HepG2 (cell line): ENCODE measurements at regions not wholly inside any gene's neighbourhood (a gene's known extent, or its start where the extent isn't known, plus 50 kb on each side); places are given as distances from the start of the nearest gene placed in this dataset.

Source experiments
- ATAC-seq: fragments of 200-7000 bp; cut with Tn5 transposase; 3 replicates; pipeline ENCODE4 v1.9.1; 2020; ENCODE audit warnings: mild to moderate bottlenecking, moderate library complexity
- BruUV-seq: library from RNA; stranded (reverse); fragments of 400-500 nt; replicated peaks from 2 replicates; lab custom pipeline; 2021; lab: Mats Ljungman, UMichigan
- CTCF ChIA-PET: fragments of 300-600 bp; formaldehyde crosslinking; extraction: SDS; loops from one replicate; lab custom pipeline; 2021; ENCODE audit warnings: low total read pairs, inconsistent platforms, low intra/inter-chr PET ratio; lab: Yijun Ruan, JAX
- POLR2A ChIA-PET: fragments of 350-600 bp; sonication (Branson Sonifier 250); formaldehyde crosslinking; loops from one replicate; lab custom pipeline; 2020; ENCODE audit warnings: antibody characterized with exemption, inconsistent platforms; lab: Yijun Ruan, JAX
- DNase-seq: peaks from one replicate; pipeline ENCODE4 v3.0.0-alpha.2; 2015; ENCODE audit warnings: low spot score
- FAIRE-seq: peaks from 3 replicates; lab custom pipeline; 2011; peaks lifted over from hg19 to GRCh38; lab: Jason Lieb, UNC
- H2AFZ ChIP-seq: one replicate; pipeline ENCODE4 v1.6.1; 2011; ENCODE audit warnings: low read length, inconsistent platforms
- H3K27ac ChIP-seq: fragments of 300-600 bp; 3 replicates; pipeline ENCODE4 v1.8.0; 2011; ENCODE audit warnings: mixed run types, mild to moderate bottlenecking, mixed read lengths, low read length, inconsistent platforms; ENCODE audit not compliant: insufficient read depth; ENCODE audit errors: extremely low read length
- H3K27me3 ChIP-seq, 2 experiments: fragments of 200-600 bp in 1 of 2; 2 replicates in 1 of 2; 3 replicates in 1 of 2; pipeline versions ENCODE4 v1.6.0 to v1.8.0; 2011; ENCODE audit warnings: low read length in 2 of 2, mild to moderate bottlenecking in 2 of 2, moderate library complexity in 2 of 2, inconsistent platforms in 1 of 2; ENCODE audit not compliant: insufficient read depth in 2 of 2, control insufficient read depth in 1 of 2
- H3K36me3 ChIP-seq, 2 experiments: fragments of 200-600 bp in 1 of 2; replicated peaks in 1 of 2; 2 replicates in 1 of 2; 3 replicates in 1 of 2; pipeline versions ENCODE4 v1.5.1 to v1.8.0; 2011; ENCODE audit warnings: low read length in 2 of 2, inconsistent platforms in 1 of 2; ENCODE audit not compliant: insufficient read depth in 2 of 2, control insufficient read depth in 1 of 2
- H3K4me1 ChIP-seq: 2 replicates; pipeline ENCODE4 v1.5.1; 2012; ENCODE audit warnings: low read length, inconsistent platforms; ENCODE audit not compliant: insufficient read depth
- H3K4me2 ChIP-seq: 2 replicates; pipeline ENCODE4 v1.6.0; 2011; ENCODE audit warnings: low read depth, low read length, inconsistent platforms
- H3K4me3 ChIP-seq, 3 experiments: fragments of 200-600 bp in 1 of 3; sonication (generic), shearing (Covaris generic) in 1 of 3; replicated peaks in 1 of 3; 2 replicates each; pipeline ENCODE4 v1.5.1; 2011 to 2016; ENCODE audit warnings: low read length in 3 of 3, inconsistent platforms in 2 of 3, low read depth in 2 of 3, mild to moderate bottlenecking in 2 of 3, control low read depth in 1 of 3, mixed read lengths in 1 of 3; ENCODE audit not compliant: insufficient read depth in 1 of 3
- H3K79me2 ChIP-seq: one replicate; pipeline ENCODE4 v1.6.1; 2011; ENCODE audit warnings: low read length, inconsistent platforms; ENCODE audit not compliant: insufficient read depth
- H3K9ac ChIP-seq: 2 replicates; pipeline ENCODE4 v1.6.0; 2011; ENCODE audit warnings: mild to moderate bottlenecking, low read depth, low read length, inconsistent platforms; ENCODE audit not compliant: insufficient read depth
- H3K9me3 ChIP-seq: 2 replicates; pipeline ENCODE4 v1.5.1; 2012; ENCODE audit warnings: mild to moderate bottlenecking, low read length
- H4K20me1 ChIP-seq: 2 replicates; pipeline ENCODE4 v1.6.0; 2011; ENCODE audit warnings: inconsistent platforms, mild to moderate bottlenecking, low read length, moderate library complexity; ENCODE audit not compliant: insufficient read depth
- AKAP8 ChIP-seq: sonication (generic); formaldehyde crosslinking; IDR thresholded peaks from 2 replicates; pipeline ENCODE4 v1.5.1; 2020; ENCODE audit warnings: mild to moderate bottlenecking, missing genetic modification reagents
- FOXP1 ChIP-seq, 2 experiments: fragments of 450-650 bp in 1 of 2; IDR thresholded peaks; 2 replicates each; pipeline ENCODE4 v1.6.1; 2017 to 2018; ENCODE audit warnings: antibody characterized with exemption in 1 of 2
- GATA4 ChIP-seq: sonication (generic); IDR thresholded peaks from 2 replicates; pipeline ENCODE4 v1.6.1; 2016; ENCODE audit warnings: antibody characterized with exemption, low read depth, borderline replicate concordance
- IRF9 ChIP-seq: sonication (generic); formaldehyde crosslinking; IDR thresholded peaks from 2 replicates; pipeline ENCODE4 v1.8.0; 2022; ENCODE audit warnings: missing genetic modification reagents, mild to moderate bottlenecking, borderline replicate concordance
- NBN ChIP-seq: fragments of 450-650 bp; conservative IDR thresholded peaks from 2 replicates; pipeline ENCODE4 v1.6.1; 2017
- RFXAP ChIP-seq: sonication (generic); formaldehyde crosslinking; IDR thresholded peaks from 2 replicates; pipeline ENCODE4 v1.4.0; 2020; ENCODE audit warnings: missing genetic modification reagents, borderline replicate concordance
- SRSF1 ChIP-seq: fragments of 200-400 bp; formaldehyde crosslinking; optimal IDR thresholded peaks from 2 replicates; pipeline ENCODE3; 2017; ENCODE audit warnings: mild to moderate bottlenecking, low read depth, low read length, moderate library complexity
- TEAD3 ChIP-seq: optimal IDR thresholded peaks from 2 replicates; pipeline ENCODE3; 2016; ENCODE audit warnings: borderline replicate concordance
- ZFX ChIP-seq: sonication (generic); formaldehyde crosslinking; IDR thresholded peaks from 2 replicates; pipeline ENCODE4 v1.4.0; 2020; ENCODE audit warnings: mild to moderate bottlenecking, low read depth, missing genetic modification reagents, moderate library complexity
- ZMYM4 ChIP-seq: sonication (generic); formaldehyde crosslinking; IDR thresholded peaks from 2 replicates; pipeline ENCODE4 v1.8.1; 2023; ENCODE audit warnings: mild to moderate bottlenecking, missing genetic modification reagents
- ZNF260 ChIP-seq: sonication (generic); formaldehyde crosslinking; IDR thresholded peaks from 2 replicates; pipeline ENCODE4 v1.4.0; 2020; ENCODE audit warnings: missing genetic modification reagents, low read depth, mild to moderate bottlenecking, borderline replicate concordance
- ZNF281 ChIP-seq: sonication (generic); formaldehyde crosslinking; IDR thresholded peaks from 2 replicates; pipeline ENCODE4 v1.4.0; 2020; ENCODE audit warnings: missing genetic modification reagents, borderline replicate concordance
- ZNF639 ChIP-seq: conservative IDR thresholded peaks from 2 replicates; pipeline ENCODE4 v1.6.1; 2018; ENCODE audit warnings: missing genetic modification reagents
- ZNF746 ChIP-seq: sonication (generic); formaldehyde crosslinking; IDR thresholded peaks from 2 replicates; pipeline ENCODE4 v1.8.0; 2022; ENCODE audit warnings: mild to moderate bottlenecking, missing genetic modification reagents
- ZNF788 ChIP-seq: sonication (generic); formaldehyde crosslinking; IDR thresholded peaks from 2 replicates; pipeline ENCODE4 v1.5.0; 2020; ENCODE audit warnings: mild to moderate bottlenecking, missing genetic modification reagents, borderline replicate concordance
- ZNF792 ChIP-seq: IDR thresholded peaks from 2 replicates; pipeline ENCODE4 v1.6.1; 2016
- ZSCAN25 ChIP-seq: sonication (generic); formaldehyde crosslinking; IDR thresholded peaks from 2 replicates; pipeline ENCODE4 v1.8.0; 2022; ENCODE audit warnings: mild to moderate bottlenecking, missing genetic modification reagents
- WGBS: methylation state at CpG from one replicate; pipeline ENCODE4 v1.1.6; 2017; ENCODE audit warnings: low lambda C conversion rate; 5-methylcytosine and 5-hydroxymethylcytosine counted together
- in situ Hi-C: cut with HindIII; loops from 2 replicates; pipeline ENCODE4 v1.10.0; 2017; ENCODE audit warnings: low pct_unique_long_range_greater_than_20kb; ENCODE audit not compliant: extremely low pct_ligation_motif_present
- intact Hi-C: fragments of 100-400 bp; cut with micrococcal nuclease; formaldehyde crosslinking; loops from one replicate; pipeline ENCODE4 v1.10.0; 2022; ENCODE audit not compliant: unreplicated experiment

- Histone ChIP-seq H3K4me3 (peak overlapping the region; percentile 33 to 66 (median 35); a peak in 4 of 6 replicates), H4K20me1 (no peaks in the 10 kb centered on the region), H3K36me3 (no peaks in the 10 kb centered on the region), H2AFZ (no peak overlapping the region), H3K27me3 (no peaks in the 10 kb centered on the region), H3K4me2 (peak overlapping the region; percentile 84), H3K4me1 (peaks cover 61% of the 10 kb centered on the region), H3K9ac (peak overlapping the region; percentile 66), H3K79me2 (no peaks in the 10 kb centered on the region), H3K27ac (peak overlapping the region; percentile 75), H3K9me3 (no peaks in the 10 kb centered on the region)
- intact Hi-C loops (loop anchor here (1.0 to 10.0 kb wide), 4 partner anchors 26 to 212 kb away; no protein-coding TSS in a partner anchor), in situ Hi-C loops (no loop called here)
- DNase-seq: no peak
- 50% methylated on average over 5 of the region's 6 CpGs for WGBS
- ChIA-PET CTCF (no interaction called here), POLR2A (interaction anchor here (0.9 to 3.7 kb wide), 11 partner anchors 9 to 355 kb away, joined by 4 to 20 read pairs (median 6); partner anchors contain the start of gene MYCN)
- ATAC-seq: peak; percentile 38
- no TSS peak for BruUV-seq
- no peak for FAIRE-seq
- TF ChIP-seq IRF9 (CRISPR knock-in tag): 0 out of 2 replicates have a peak, but pooled peaks have one; percentile 73
- TF ChIP-seq RFXAP (CRISPR knock-in tag): 0 out of 2 replicates have a peak, but pooled peaks have one; percentile 36
- TF ChIP-seq SRSF1: no peak
- TF ChIP-seq ZNF746 (CRISPR knock-in tag): peak; percentile 67; the same call in 1 of the 2 replicates
- TF ChIP-seq TEAD3 (CRISPR knock-in tag): peak; percentile 28
- TF ChIP-seq ZNF792 (CRISPR knock-in tag): 0 out of 2 replicates have a peak, but pooled peaks have one; percentile 25
- TF ChIP-seq ZSCAN25 (CRISPR knock-in tag): no peak
- TF ChIP-seq ZNF260 (CRISPR knock-in tag): 0 out of 2 replicates have a peak, but pooled peaks have one; percentile 44
- peak; percentile 64; the same call in 1 of the 2 replicates for TF ChIP-seq AKAP8 (CRISPR knock-in tag)
- TF ChIP-seq NBN: no peak
- TF ChIP-seq GATA4: no peak
- no peak for TF ChIP-seq ZMYM4 (CRISPR knock-in tag)
- TF ChIP-seq ZNF281: peak; percentile 60; the same call in 1 of the 2 replicates
- TF ChIP-seq ZFX (CRISPR knock-in tag): peak; percentile 28; the same call in 1 of the 2 replicates
- no peak for TF ChIP-seq ZNF788 (CRISPR knock-in tag)
- no peak for TF ChIP-seq ZNF639 (CRISPR knock-in tag)
- no peak for TF ChIP-seq FOXP1 (IDR thresholded peaks at IDR 0.05)
- peak; percentile 2; the same call in 1 of the 2 replicates for TF ChIP-seq FOXP1 (CRISPR knock-in tag; IDR thresholded peaks at IDR 0.05)
These were observed 130.3 kb downstream of the MYCN start for GRCh38 chr2:16070648-16070971.
